CD4-positive, CD25-positive, alpha-beta regulatory T cell (primary cell): ENCODE measurements at regions not wholly inside any gene's neighbourhood (a gene's known extent, or its start where the extent isn't known, plus 50 kb on each side); places are given as distances from the start of the nearest gene placed in this dataset.
A peak's percentile ranks its signal among the peaks of the same experiment; 100 is the strongest.

Experiments
- ATAC-seq, 2 donors: fragments of 150-1000 bp; cut with Tn5 transposase; one replicate each; pipeline ENCODE4 v1.10.0; 2021; ENCODE audit warnings: low read depth in 2 of 2, moderate number of reproducible peaks in 2 of 2, moderate library complexity in 1 of 2
- DNase-seq, 3 donors: peaks; one replicate each; pipeline versions ENCODE4 v3.0.0 to v3.0.0-alpha.2; 2012 to 2022; ENCODE audit warnings: mixed read lengths in 1 of 3
- H3K27ac ChIP-seq: one replicate; pipeline ENCODE4 v1.7.0; 2013; ENCODE audit warnings: mild to moderate bottlenecking, low read length; ENCODE audit not compliant: insufficient read depth, poor library complexity, severe bottlenecking
- H3K27me3 ChIP-seq: one replicate; pipeline ENCODE4 v1.7.0; 2013; ENCODE audit warnings: low read length; ENCODE audit not compliant: control insufficient read depth, insufficient read depth
- H3K36me3 ChIP-seq: one replicate; pipeline ENCODE4 v1.7.0; 2013; ENCODE audit warnings: mild to moderate bottlenecking, low read length, moderate library complexity; ENCODE audit not compliant: control insufficient read depth, insufficient read depth
- H3K4me1 ChIP-seq: 2 replicates; pipeline ENCODE4 v1.7.0; 2013; ENCODE audit warnings: mild to moderate bottlenecking, low read length; ENCODE audit not compliant: insufficient read depth, control insufficient read depth, poor library complexity, severe bottlenecking
- H3K4me3 ChIP-seq: one replicate; pipeline ENCODE4 v1.7.0; 2013; ENCODE audit warnings: low read depth, mild to moderate bottlenecking, low read length, moderate library complexity
- H3K9me3 ChIP-seq, 2 experiments: 1 replicate in 1 of 2; 2 replicates in 1 of 2; pipeline ENCODE4 v1.7.0; 2013; ENCODE audit warnings: low read length in 2 of 2, mild to moderate bottlenecking in 1 of 2, moderate library complexity in 1 of 2; ENCODE audit not compliant: control insufficient read depth in 2 of 2
- H3K27ac Mint-ChIP-seq, 3 donors: one replicate each; pipeline ENCODE4 v1.8.0; 2020 to 2022; ENCODE audit warnings: mild to moderate bottlenecking in 3 of 3, mixed read lengths in 3 of 3, moderate library complexity in 2 of 3
- H3K27me3 Mint-ChIP-seq: one replicate; pipeline ENCODE4 v1.8.0; 2022; ENCODE audit warnings: mild to moderate bottlenecking, mixed read lengths
- H3K36me3 Mint-ChIP-seq: one replicate; pipeline ENCODE4 v1.8.0; 2020; ENCODE audit warnings: mixed read lengths
- H3K4me1 Mint-ChIP-seq, 4 donors: one replicate each; pipeline ENCODE4 v1.8.0; 2020 to 2022; ENCODE audit warnings: mixed read lengths in 4 of 4, mild to moderate bottlenecking in 1 of 4
- H3K4me3 Mint-ChIP-seq, 4 donors: one replicate each; pipeline ENCODE4 v1.8.0; 2020 to 2022; ENCODE audit warnings: mild to moderate bottlenecking in 4 of 4, mixed read lengths in 4 of 4, moderate library complexity in 3 of 4
- H3K9me3 Mint-ChIP-seq, 7 donors: one replicate each; pipeline ENCODE4 v1.8.0; 2020 to 2022; ENCODE audit warnings: mixed read lengths in 7 of 7, mild to moderate bottlenecking in 3 of 7, moderate library complexity in 2 of 7

DNA sequence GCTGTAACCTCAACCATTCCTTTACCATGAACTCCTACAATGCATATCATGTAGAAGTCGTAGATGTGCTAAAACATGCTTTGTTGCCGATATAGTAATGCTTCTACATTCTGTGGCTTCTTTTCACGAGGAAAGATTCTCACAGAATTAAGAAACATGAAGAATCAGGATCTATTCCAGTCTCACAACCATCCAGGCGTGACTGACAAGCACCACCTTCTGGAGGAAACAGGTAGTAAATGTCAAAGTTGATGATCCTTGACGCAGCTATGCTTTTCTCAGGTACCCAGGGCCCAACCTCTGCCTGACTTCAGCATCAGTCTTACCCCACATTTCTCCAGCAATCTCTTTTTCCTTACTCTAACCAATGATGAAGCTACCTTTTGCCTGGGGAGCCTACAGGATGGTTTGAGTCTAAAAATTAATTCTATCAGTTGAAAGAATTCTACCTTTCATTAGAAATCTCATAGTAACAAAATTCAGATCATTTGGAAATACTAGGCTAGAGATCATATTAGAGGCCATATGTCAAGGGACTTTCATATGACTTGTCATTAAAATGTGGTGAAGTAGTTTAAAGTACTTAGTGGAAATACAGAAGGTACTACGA, 123.3 kb upstream of the RND3 start:
- no peaks in the 10 kb centered on the region for H3K9me3 ChIP-seq
- H3K4me3 Mint-ChIP-seq: no peak overlapping the region
- H3K27ac Mint-ChIP-seq: no peak overlapping the region
- H3K36me3 Mint-ChIP-seq: no peaks in the 10 kb centered on the region
- DNase-seq (peak in 1 of 3 donors; percentile 2), ATAC-seq (no peak)
- no peaks in the 10 kb centered on the region for H3K36me3 ChIP-seq
- peaks cover 5% of the 10 kb centered on the region for H3K27me3 Mint-ChIP-seq
- H3K4me1 Mint-ChIP-seq: no peaks in the 10 kb centered on the region
- no peaks in the 10 kb centered on the region for H3K27me3 ChIP-seq
- no peak overlapping the region for H3K27ac ChIP-seq
- H3K4me3 ChIP-seq: no peak overlapping the region
- no peaks in the 10 kb centered on the region for H3K4me1 ChIP-seq
- peaks cover 0 to 2% (median 0%) of the 10 kb centered on the region in 7 donors for H3K9me3 Mint-ChIP-seq

- no peak for DNase-seq
- Mint-ChIP-seq H3K4me1 (no peaks in the 10 kb centered on the region), H3K36me3 (no peaks in the 10 kb centered on the region), H3K4me3 (no peak overlapping the region), H3K27me3 (peaks cover 5% of the 10 kb centered on the region), H3K9me3 (peaks cover 0 to 2% (median 0%) of the 10 kb centered on the region in 7 donors), H3K27ac (no peak overlapping the region)
- no peaks in the 10 kb centered on the region for H3K36me3 ChIP-seq
- no peak overlapping the region for H3K27ac ChIP-seq
- H3K27me3 ChIP-seq: no peaks in the 10 kb centered on the region
- H3K4me3 ChIP-seq: no peak overlapping the region
- no peak for ATAC-seq
- H3K9me3 ChIP-seq: no peaks in the 10 kb centered on the region
- no peaks in the 10 kb centered on the region for H3K4me1 ChIP-seq
Measured at GRCh38 chr2:150609831-150610582, 122.5 kb upstream of the RND3 start.

- no peaks in the 10 kb centered on the region for H3K27me3 ChIP-seq
- H3K36me3 Mint-ChIP-seq: no peaks in the 10 kb centered on the region
Measured at GRCh38 chr2:150608341-150608740, 120.9 kb upstream of the RND3 start.

DNA sequence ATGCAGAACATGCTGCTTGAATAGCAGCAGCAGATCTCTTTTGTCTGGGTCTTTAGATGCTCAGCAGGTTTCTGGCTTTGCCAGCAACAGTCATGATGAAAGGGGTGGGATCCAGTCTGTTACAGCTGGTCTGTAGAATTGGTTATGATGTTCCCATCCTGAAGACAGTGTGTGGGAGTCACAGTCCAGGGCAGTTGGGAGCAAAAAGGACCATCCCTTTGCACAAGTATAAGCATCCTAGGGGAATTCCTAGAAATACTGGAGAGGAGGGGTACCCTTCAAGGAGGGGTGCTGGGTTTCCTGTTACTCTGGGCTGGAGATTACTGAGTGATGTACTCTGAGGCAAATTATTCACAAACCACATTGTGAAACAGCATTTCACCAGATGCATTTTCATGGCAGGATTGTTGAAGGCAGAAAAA, 119.9 kb upstream of the RND3 start:
- H3K9me3 Mint-ChIP-seq: peaks cover 0 to 2% (median 0%) of the 10 kb centered on the region in 7 donors
- H3K4me3 ChIP-seq: no peak overlapping the region
- no peak overlapping the region for H3K27ac ChIP-seq
- DNase-seq: no peak
- no peaks in the 10 kb centered on the region for H3K27me3 ChIP-seq
- H3K4me1 ChIP-seq: no peaks in the 10 kb centered on the region
- no peaks in the 10 kb centered on the region for H3K36me3 Mint-ChIP-seq
- no peak overlapping the region for H3K4me3 Mint-ChIP-seq
- no peak overlapping the region for H3K27ac Mint-ChIP-seq
- H3K27me3 Mint-ChIP-seq: no peaks in the 10 kb centered on the region
- no peaks in the 10 kb centered on the region for H3K4me1 Mint-ChIP-seq
- ATAC-seq: no peak
- H3K9me3 ChIP-seq: no peaks in the 10 kb centered on the region
- H3K36me3 ChIP-seq: no peaks in the 10 kb centered on the region

More at GRCh38 chr2:150608341-150608740, 120.9 kb upstream of the RND3 start:
- Mint-ChIP-seq H3K4me1 (no peaks in the 10 kb centered on the region), H3K27me3 (no peaks in the 10 kb centered on the region), H3K27ac (no peak overlapping the region), H3K9me3 (peaks cover 0 to 2% (median 0%) of the 10 kb centered on the region in 7 donors), H3K4me3 (no peak overlapping the region)
- Histone ChIP-seq H3K9me3 (no peaks in the 10 kb centered on the region), H3K4me1 (no peaks in the 10 kb centered on the region), H3K27ac (no peak overlapping the region), H3K4me3 (no peak overlapping the region), H3K36me3 (no peaks in the 10 kb centered on the region)
- no peak for ATAC-seq
- DNase-seq: no peak

GRCh38 chr2:150606380-150607060, 119.1 kb upstream of the RND3 start:
- no peaks in the 10 kb centered on the region for H3K4me1 Mint-ChIP-seq
- no peaks in the 10 kb centered on the region for H3K27me3 ChIP-seq
- no peak overlapping the region for H3K27ac Mint-ChIP-seq
- H3K36me3 Mint-ChIP-seq: no peaks in the 10 kb centered on the region
- no peaks in the 10 kb centered on the region for H3K9me3 ChIP-seq
- DNase-seq (no peak), ATAC-seq (no peak)
- H3K4me3 ChIP-seq: no peak overlapping the region
- no peak overlapping the region for H3K27ac ChIP-seq
- no peaks in the 10 kb centered on the region for H3K27me3 Mint-ChIP-seq
- no peaks in the 10 kb centered on the region for H3K36me3 ChIP-seq
- H3K9me3 Mint-ChIP-seq: peaks cover 0 to 2% (median 0%) of the 10 kb centered on the region in 7 donors
- H3K4me3 Mint-ChIP-seq: no peak overlapping the region
- H3K4me1 ChIP-seq: no peaks in the 10 kb centered on the region

DNA sequence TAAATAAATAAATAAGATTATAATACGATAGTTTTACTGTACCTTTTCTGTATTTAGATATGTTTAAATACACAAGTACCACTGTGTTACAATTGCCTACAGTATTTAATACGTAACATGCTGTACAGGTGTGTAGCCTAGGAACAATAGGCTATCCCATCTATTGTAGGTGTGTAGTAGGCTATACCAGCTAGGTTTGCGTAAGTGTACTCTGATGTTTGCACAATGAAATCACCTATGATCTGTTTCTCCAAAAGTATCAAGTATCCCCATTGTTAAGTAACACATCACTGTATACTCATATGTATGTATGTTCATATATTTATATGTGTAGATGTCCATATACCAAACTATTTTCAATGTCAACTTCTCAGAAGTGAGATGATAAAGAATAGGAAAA, 118.2 kb upstream of the RND3 start:
- ATAC-seq: no peak
- H3K4me3 Mint-ChIP-seq: no peak overlapping the region
- DNase-seq: no peak
- peaks cover 0 to 2% (median 0%) of the 10 kb centered on the region in 7 donors for H3K9me3 Mint-ChIP-seq
- no peaks in the 10 kb centered on the region for H3K4me1 Mint-ChIP-seq
- Histone ChIP-seq H3K27ac (no peak overlapping the region), H3K27me3 (no peaks in the 10 kb centered on the region), H3K4me1 (no peaks in the 10 kb centered on the region), H3K4me3 (no peak overlapping the region), H3K36me3 (no peaks in the 10 kb centered on the region), H3K9me3 (no peaks in the 10 kb centered on the region)
- no peaks in the 10 kb centered on the region for H3K36me3 Mint-ChIP-seq
- no peaks in the 10 kb centered on the region for H3K27me3 Mint-ChIP-seq
- no peak overlapping the region for H3K27ac Mint-ChIP-seq

DNA sequence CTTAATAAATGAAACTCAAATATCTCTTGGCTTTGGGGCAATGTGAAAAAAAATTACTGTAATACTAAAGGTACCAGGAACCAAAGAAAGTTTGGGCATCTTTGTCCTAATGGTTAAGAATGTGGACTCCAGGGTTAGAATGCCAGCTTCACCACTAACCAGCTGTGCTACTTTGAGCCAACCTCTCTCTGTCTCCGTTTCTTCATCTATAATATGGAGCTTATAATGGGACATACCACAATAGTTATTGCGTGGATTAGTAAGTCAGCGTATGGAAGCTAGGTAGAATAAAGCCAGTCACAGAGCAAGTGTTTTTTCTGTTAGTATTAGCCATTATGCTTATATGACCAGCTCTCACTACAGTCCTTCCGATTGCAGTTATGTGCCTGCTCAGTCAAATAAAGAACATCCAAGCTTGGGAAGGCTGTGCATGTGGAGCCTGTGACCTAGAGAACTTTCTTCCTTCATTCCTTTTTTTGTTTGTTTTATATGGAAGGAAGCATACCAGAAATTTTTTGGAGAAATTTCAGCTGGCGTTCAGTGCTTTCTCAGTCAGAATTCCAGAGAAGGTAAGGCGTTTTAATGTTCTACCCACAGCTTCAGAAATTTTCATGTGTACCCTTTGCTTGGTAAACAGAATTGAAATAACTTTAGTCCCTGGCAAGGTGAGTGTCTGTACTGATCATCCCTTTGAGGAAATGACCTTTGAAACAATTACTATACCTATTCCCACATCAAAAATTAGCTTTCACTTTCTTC, 114.0 kb upstream of the RND3 start:
- H3K27me3 ChIP-seq: no peaks in the 10 kb centered on the region
- Mint-ChIP-seq H3K4me3 (no peak overlapping the region), H3K27ac (no peak overlapping the region), H3K4me1 (no peaks in the 10 kb centered on the region), H3K36me3 (no peaks in the 10 kb centered on the region), H3K27me3 (no peaks in the 10 kb centered on the region), H3K9me3 (peaks cover 0 to 4% (median 0%) of the 10 kb centered on the region in 7 donors)
- H3K36me3 ChIP-seq: no peaks in the 10 kb centered on the region
- H3K27ac ChIP-seq: no peak overlapping the region
- no peak overlapping the region for H3K4me3 ChIP-seq
- ATAC-seq (no peak), DNase-seq (no peak)
- H3K4me1 ChIP-seq: no peaks in the 10 kb centered on the region
- no peaks in the 10 kb centered on the region for H3K9me3 ChIP-seq
